Kidney (tissue), 13 donors: ENCODE measurements at regions not wholly inside any gene's neighbourhood (a gene's known extent, or its start where the extent isn't known, plus 50 kb on each side); places are given as distances from the start of the nearest gene placed in this dataset.

Source experiments
- DNase-seq, 5 donors: peaks; one replicate each; pipeline ENCODE4 v3.0.0-alpha.2; 2013 to 2020
- FAIRE-seq: peaks from 2 replicates; lab custom pipeline; 2012; peaks lifted over from hg19 to GRCh38; lab: Jason Lieb, UNC
- H3K27ac ChIP-seq, 2 donors: one replicate each; pipeline ENCODE4 v1.7.0; 2013; ENCODE audit warnings: low read depth in 2 of 2, low read length in 2 of 2, inconsistent platforms in 1 of 2
- H3K27me3 ChIP-seq: one replicate; pipeline ENCODE4 v1.7.1; 2013; ENCODE audit warnings: low read length, inconsistent platforms; ENCODE audit not compliant: control insufficient read depth, insufficient read depth
- H3K36me3 ChIP-seq, 3 donors: one replicate each; pipeline versions ENCODE4 v1.7.0 to v1.7.1; 2013; ENCODE audit warnings: low read length in 3 of 3, control low read depth in 1 of 3, inconsistent platforms in 1 of 3; ENCODE audit not compliant: insufficient read depth in 3 of 3, control insufficient read depth in 2 of 3
- H3K4me1 ChIP-seq, 3 donors: one replicate each; pipeline versions ENCODE4 v1.7.0 to v1.7.1; 2013; ENCODE audit warnings: low read length in 3 of 3, inconsistent platforms in 1 of 3, low read depth in 1 of 3; ENCODE audit not compliant: control insufficient read depth in 2 of 3, insufficient read depth in 2 of 3
- H3K4me3 ChIP-seq, 3 donors: one replicate each; pipeline versions ENCODE4 v1.7.0 to v1.8.1; 2013; ENCODE audit warnings: low read length in 3 of 3, control low read depth in 1 of 3, inconsistent platforms in 1 of 3
- H3K9ac ChIP-seq, 3 donors: one replicate each; pipeline versions ENCODE4 v1.7.0 to v1.7.1; 2013; ENCODE audit warnings: low read length in 3 of 3, control low read depth in 1 of 3, inconsistent platforms in 1 of 3
- H3K9me3 ChIP-seq, 3 donors: one replicate each; pipeline versions ENCODE4 v1.7.0 to v1.7.1; 2013; ENCODE audit warnings: low read length in 3 of 3, control low read depth in 1 of 3, inconsistent platforms in 1 of 3; ENCODE audit not compliant: control insufficient read depth in 2 of 3, insufficient read depth in 1 of 3
- intact Hi-C: fragments of 100-400 bp; cut with DNase I; formaldehyde crosslinking; loops from one replicate; pipeline ENCODE4 v1.11.1; 2022
- TF ChIP-seq, protein P1 (sequence below): IDR thresholded peaks from 3 replicates; pipeline ENCODE4 v1.5.1; 2012; ENCODE audit warnings: mild to moderate bottlenecking, moderate library complexity, borderline replicate concordance; ENCODE audit not compliant: insufficient read depth; ENCODE audit errors: extremely low read depth
- donor health status: control.
- donor health status: control.
- donor health status: control.
- donor health status: control.
- donor health status: control.
- donor health status: DM: yes; HTN: yes; CAD: no.
- donor health status: Normal renal cell carcinoma (clear cell type).

DNA sequence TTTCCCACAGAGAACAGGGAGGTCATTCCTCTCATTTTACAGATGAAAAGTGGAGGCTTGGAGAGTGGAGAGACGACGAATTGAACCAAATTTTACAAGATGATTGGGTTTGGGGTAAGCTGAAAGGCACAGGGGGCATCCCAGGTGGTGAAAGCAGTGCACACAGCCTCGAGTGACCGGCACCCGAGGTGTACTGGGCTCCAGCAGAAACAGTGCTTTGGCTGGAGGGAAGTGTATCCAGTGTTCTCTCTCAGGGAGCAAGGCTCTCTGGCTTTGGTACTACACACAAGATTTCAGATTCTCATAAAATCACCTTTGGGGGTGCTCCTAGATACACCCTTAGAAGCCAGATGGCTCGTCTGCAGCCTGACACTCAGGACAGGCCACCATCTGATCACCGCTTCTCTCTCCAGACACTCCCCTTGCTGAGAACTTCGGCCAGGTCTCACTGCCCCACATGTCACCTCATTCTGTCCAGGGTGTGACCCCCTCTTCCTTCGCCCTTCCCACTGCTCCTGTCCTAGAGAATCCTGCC is 339.6 kb downstream of the CYRIA start:
- intact Hi-C loops, result no loop called here
- no peak overlapping the region for H3K9ac ChIP-seq
- FAIRE-seq (no peak), DNase-seq (no peak)
- no peaks in the 10 kb centered on the region for H3K9me3 ChIP-seq
- no peak overlapping the region for H3K4me3 ChIP-seq
- TF ChIP-seq, protein P1, sequence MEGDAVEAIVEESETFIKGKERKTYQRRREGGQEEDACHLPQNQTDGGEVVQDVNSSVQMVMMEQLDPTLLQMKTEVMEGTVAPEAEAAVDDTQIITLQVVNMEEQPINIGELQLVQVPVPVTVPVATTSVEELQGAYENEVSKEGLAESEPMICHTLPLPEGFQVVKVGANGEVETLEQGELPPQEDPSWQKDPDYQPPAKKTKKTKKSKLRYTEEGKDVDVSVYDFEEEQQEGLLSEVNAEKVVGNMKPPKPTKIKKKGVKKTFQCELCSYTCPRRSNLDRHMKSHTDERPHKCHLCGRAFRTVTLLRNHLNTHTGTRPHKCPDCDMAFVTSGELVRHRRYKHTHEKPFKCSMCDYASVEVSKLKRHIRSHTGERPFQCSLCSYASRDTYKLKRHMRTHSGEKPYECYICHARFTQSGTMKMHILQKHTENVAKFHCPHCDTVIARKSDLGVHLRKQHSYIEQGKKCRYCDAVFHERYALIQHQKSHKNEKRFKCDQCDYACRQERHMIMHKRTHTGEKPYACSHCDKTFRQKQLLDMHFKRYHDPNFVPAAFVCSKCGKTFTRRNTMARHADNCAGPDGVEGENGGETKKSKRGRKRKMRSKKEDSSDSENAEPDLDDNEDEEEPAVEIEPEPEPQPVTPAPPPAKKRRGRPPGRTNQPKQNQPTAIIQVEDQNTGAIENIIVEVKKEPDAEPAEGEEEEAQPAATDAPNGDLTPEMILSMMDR, result no peak
- no peaks in the 10 kb centered on the region for H3K4me1 ChIP-seq
- H3K36me3 ChIP-seq, result no peaks in the 10 kb centered on the region
- H3K27ac ChIP-seq, result no peak overlapping the region
- no peaks in the 10 kb centered on the region for H3K27me3 ChIP-seq

DNA sequence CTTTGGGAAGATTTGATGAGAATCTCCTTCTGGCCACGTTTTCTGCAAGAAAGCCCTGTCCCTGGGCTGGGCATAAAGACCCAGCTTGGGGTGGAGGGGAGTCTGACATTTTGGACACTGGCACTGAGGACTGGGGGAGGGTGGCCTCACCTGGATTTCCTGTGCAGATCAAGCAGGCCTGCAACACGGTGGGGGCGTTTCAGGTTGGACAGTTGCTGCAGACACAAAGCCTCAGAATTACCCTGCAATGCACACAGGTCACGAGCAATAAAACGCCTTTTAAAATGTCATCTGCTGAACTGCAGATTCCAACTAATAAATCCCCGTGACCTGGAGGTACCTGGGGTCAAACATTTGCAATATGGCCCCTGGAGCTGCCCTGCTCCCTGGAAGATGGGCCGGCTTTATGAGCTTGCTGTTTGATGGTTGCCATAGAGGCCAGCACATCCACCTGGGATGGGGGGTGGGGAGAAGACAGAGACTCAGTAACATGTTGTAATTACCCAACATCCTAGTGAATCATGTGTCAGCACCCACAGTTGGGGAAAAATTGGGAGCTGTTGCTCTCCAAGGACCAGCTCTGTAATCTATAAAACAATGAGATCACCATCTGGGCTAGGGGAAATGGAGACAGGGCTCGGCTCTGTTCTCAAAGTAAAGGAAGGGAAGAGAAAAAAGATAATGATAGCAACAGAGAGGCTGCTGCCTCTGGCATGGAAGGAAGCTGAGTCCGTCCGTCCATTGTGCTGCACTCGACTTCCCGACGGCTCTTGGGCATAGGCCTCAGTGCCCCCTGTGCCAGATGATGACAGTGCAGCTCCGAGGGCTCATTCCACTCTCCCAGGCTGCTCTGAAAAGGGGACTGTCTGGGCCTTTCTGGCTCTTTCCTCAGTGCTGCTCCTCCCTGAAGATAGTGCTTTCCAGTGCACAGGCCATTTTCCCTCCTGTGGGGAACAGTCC is 340.3 kb downstream of the CYRIA start:
- Histone ChIP-seq H3K9ac (no peak overlapping the region), H3K4me3 (no peak overlapping the region), H3K9me3 (no peaks in the 10 kb centered on the region), H3K36me3 (no peaks in the 10 kb centered on the region), H3K27me3 (no peaks in the 10 kb centered on the region), H3K4me1 (no peaks in the 10 kb centered on the region), H3K27ac (no peak overlapping the region)
- no peak for FAIRE-seq
- peak in 2 of 5 donors; percentile 30 to 44 for DNase-seq
- intact Hi-C loops, result no loop called here
- TF ChIP-seq, protein P1, result no peak

DNA sequence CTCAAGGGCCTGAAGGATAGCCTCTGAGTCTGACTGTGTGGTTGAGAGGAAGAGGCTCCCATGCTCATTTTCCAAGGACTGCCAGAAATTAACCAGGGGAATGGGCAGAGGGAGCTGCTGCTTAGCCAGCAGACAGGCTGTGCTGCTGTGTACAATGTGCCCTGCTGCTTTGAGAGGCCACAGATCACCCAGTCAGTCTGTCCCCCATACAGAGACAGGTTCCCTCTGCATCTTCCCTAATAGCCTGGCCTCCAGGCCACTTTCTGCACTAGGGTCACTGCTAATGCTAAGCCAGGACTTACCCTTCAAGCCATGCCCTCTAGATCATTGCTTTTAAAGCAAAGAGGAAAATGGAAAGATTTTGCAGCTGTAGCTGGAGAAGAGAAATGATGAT is 341.1 kb downstream of the CYRIA start:
- Histone ChIP-seq H3K9me3 (no peaks in the 10 kb centered on the region), H3K4me1 (no peaks in the 10 kb centered on the region), H3K36me3 (no peaks in the 10 kb centered on the region), H3K4me3 (no peak overlapping the region), H3K9ac (no peak overlapping the region), H3K27ac (no peak overlapping the region), H3K27me3 (no peaks in the 10 kb centered on the region)
- TF ChIP-seq, protein P1, result no peak
- DNase-seq, result no peak
- intact Hi-C loops, result no loop called here
- FAIRE-seq, result no peak
